Forelimb muscle (tissue), 1 donor: ENCODE measurements at regions not wholly inside any gene's neighbourhood (a gene's known extent, or its start where the extent isn't known, plus 50 kb on each side); places are given as distances from the start of the nearest gene placed in this dataset.

ENCODE experiments used
- DNase-seq: peaks from one replicate; pipeline ENCODE4 v3.0.0-alpha.2; 2013; ENCODE audit warnings: low read depth

- no peak for DNase-seq
Measured at GRCh38 chr1:164265232-164265631, 293.8 kb upstream of the PBX1 start.

GRCh38 chr1:164272156-164272555 lies 286.8 kb upstream of the PBX1 start:
- DNase-seq: no peak

DNA sequence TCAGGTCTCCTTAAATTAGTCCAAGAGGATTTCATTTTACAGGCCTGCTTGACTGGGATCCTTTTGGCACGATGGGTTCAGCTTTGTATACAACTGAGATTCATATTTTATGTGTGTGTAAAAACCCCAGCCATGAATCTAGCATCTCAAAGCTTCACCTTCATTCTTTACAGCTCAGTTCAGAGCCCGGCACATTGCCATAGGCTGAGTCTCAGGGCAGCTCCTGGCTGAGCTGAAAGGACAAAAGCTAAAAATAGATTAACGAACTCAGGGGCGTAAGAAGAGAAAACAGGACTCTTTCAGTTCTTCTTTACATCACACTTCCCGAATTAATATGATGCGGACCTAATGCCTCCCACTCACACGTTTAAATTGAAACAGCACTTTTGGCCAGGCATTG lies 262.8 kb upstream of the PBX1 start:
- no peak for DNase-seq

DNA sequence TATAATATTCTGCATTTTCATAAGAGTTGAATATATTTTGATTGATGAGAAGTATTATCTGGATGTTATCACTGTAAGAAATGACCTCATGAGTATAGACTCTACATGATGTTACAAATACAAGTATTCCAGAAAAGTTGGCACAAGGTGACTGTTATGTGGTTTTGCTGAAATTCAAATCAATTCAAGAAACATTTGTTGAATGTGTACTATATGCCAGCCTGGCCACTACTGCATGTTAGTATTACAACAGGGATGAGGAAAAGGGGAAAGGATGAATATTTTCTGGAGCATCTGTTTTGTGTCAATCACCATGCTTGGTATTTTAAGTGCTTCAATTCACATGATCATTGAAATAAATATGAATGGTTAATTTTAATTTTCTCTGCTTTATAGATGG lies 250.9 kb upstream of the PBX1 start:
- no peak for DNase-seq

DNA sequence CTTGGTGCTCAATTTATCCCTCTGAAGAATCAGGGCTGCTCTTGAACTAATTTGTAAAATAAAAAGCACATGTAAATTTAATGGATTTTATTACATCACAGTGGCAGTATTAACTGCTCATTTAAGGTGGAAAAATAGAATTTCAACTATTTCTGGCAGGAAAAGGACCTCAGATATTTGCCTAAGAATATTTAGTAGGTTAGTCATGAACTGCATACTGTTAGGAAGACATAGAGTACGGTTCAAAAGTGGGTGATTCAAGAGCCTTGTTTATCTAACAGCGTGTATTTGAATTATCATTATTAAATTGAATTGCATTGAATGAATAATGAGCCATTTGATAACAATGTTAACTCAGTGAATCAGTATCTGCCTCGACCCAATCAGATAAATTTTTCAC lies 248.8 kb upstream of the PBX1 start:
- DNase-seq: no peak

- no peak for DNase-seq
Measured at GRCh38 chr1:164311377-164311776, 247.6 kb upstream of the PBX1 start.

DNA sequence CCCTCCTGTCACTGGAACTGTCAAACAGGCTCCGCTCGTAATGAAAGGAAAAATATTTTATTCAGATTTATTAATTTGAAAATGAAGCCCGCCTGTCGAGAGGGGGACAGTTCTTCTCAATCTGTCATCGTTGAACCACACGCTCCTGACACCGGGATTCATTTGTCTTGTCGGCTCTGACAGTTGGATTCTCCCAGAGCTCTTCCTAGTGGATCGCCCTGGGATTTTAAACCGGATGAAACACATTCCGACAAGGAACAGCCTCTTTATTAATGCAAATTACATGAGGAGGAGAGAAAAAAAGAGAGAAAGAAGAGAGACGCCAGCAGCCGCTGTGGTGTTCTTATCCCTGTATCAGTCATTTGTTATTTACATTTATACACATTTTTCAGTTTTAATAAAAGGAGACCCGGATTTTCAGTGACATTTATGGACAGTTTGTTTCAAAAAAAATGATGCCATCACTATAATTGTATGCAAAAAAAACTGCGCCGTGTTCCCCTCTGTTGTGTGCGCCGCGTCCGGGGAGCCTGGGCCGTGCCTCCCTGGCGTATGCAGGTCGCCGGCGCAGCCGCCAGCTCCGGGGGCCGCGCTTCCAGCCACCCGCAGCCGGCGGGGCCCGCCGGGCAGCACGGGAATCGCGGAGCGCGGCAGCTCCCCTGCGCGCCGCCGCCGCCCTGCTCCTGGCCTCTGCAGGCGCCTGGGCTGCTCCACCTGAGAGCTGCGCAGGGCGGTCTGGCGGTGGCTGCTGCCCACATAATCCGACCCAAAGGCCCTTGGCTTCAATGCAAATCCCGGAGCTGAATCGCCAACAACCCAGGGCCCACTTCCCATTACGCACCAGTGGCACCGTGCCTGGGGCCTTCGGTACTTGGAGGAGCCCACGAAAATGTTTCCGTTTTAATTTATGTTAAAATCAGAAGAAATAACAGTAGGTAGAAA lies 237.9 kb upstream of the PBX1 start:
- DNase-seq: no peak

GRCh38 chr1:164325786-164326185 lies 233.2 kb upstream of the PBX1 start:
- DNase-seq: no peak

DNA sequence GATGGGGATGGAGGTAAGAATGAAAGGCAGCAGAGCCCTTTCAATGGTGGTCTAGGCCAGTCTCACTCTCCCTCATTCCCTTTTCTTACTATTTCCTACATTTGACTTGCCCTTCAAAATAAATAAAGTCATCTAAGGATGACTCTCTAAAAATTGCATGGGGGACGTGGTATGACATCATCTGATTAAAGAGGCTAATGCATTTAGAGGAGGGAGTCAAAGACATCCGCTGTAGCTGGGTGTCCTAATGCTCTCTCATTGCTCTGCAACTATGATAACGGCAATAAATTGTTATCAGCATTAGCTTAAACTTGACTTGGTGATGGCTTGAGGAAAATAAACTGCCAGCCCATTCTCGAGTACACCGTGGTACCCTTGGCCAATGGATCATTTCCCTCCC lies 225.6 kb upstream of the PBX1 start:
- DNase-seq: no peak

GRCh38 chr1:164337394-164337793 lies 221.6 kb upstream of the PBX1 start:
- no peak for DNase-seq

DNA sequence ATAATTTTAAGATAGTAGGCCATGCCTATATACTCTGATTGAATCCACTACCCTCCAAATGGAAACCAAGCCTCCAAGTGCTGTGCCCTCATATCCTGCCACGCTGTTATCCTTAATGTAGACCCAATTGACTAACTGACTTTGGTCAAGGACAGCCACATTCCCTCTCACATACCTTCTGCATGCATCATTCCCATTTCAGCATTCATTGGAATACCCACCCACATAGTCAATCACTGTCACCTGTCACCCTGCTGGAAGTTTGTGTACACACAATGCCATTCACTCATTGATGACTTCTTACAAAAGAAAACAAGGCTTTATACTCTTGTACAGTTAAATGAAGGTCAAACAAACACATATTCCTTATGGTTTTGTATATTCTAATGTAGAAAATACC lies 221.1 kb upstream of the PBX1 start:
- no peak for DNase-seq

DNA sequence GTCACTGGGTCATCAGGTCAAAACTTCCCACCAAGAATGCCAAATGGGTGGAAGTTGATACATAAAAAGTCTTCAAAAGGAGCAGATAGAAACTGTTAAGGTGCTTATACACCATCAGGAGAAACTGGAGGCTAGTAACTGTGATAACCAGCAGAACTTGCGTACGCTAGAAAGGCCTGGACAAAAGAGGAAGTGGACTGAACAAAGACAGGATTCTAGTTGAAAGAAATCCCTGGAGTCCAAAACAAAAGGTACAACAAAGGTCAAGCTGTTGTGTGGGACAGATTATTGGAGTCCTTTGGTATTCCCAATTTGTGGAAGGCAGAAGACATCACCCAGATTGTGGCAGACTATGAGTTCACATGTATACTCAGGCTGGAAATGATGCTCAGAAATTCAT lies 215.8 kb upstream of the PBX1 start:
- DNase-seq: no peak

GRCh38 chr1:164347980-164348379 lies 211.0 kb upstream of the PBX1 start:
- no peak for DNase-seq

DNA sequence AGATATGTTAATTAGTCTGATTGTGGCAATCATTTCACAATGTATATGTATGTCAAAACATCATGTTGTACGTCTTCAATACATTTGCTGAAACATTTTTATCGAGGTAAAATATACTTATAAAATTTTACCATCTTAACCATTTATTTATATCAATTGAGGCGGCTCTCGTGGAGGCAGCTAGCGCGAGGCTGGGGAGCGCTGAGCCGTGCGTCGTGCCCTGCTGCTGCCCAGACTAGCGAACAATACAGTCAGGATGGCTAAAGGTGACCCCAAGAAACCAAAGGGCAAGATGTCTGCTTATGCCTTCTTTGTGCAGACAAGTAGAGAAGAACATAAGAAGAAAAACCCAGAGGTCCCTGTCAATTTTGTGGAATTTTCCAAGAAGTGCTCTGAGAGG lies 202.5 kb upstream of the PBX1 start:
- no peak for DNase-seq

- no peak for DNase-seq
Measured at GRCh38 chr1:164360265-164360664, 198.7 kb upstream of the PBX1 start.

DNA sequence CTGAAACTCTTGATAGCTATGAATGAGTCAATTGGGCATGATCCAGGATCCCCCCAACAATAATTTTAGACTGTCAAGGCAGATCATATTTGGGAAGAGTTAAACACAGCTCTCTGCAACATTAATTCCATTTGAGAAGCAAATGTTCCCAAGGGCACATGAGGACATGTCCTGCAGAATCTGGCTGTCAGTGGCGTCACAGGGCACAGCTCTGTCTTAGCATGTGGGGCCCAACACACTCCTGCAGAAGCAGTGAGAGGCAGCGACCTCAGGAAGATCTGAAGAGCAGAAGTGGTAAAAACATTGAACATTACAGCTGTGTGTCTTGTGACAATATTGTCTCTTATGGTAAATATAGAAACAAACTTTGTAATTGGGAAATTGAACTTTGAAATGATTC lies 197.1 kb upstream of the PBX1 start:
- no peak for DNase-seq

DNA sequence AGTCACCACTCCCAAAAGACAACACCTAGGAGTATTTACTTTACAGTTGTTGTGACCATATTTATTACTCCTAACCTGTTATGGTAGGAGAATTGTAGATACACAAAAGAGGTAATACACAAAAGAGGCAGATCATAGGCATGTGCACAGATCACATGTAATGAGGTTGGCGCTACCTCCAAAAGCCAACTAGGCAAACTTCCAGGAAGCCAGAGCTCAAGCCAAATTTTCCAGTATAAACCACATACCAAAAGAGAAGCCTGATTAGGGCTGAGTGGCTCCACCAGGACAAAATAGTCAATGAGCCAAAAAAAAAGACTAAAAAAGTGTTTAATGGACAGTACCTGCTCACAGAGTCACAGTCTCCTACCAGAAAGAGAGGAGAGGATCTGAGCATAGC lies 195.0 kb upstream of the PBX1 start:
- no peak for DNase-seq

DNA sequence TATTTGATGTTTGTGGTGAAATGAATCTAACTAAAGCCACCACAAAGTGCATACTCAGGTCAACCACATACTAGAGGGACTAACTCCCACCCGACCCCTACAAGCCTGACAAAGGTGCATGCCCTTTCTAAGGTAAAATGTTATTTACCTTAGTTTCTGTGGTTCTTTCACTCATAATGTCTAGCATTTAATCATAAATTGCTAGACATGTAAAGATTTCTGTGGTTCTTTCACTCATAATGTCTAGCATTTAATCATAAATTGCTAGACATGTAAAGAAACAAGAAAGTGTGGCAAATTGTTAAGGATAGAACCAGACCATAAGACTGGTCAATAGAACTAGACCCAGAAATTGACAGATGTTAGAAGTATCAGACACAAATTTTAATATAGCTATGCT lies 193.0 kb upstream of the PBX1 start:
- DNase-seq: no peak

GRCh38 chr1:164369698-164370365 lies 189.2 kb upstream of the PBX1 start:
- no peak for DNase-seq

GRCh38 chr1:164380893-164381292 lies 178.1 kb upstream of the PBX1 start:
- no peak for DNase-seq

- DNase-seq: no peak
Measured at GRCh38 chr1:164382384-164382783, 176.6 kb upstream of the PBX1 start.

- no peak for DNase-seq
Measured at GRCh38 chr1:164384262-164384661, 174.7 kb upstream of the PBX1 start.

- no peak for DNase-seq
Measured at GRCh38 chr1:164417016-164417704, 141.8 kb upstream of the PBX1 start.
